Esophagus muscularis mucosa (tissue), 4 donors: ENCODE measurements at regions not wholly inside any gene's neighbourhood (a gene's known extent, or its start where the extent isn't known, plus 50 kb on each side); places are given as distances from the start of the nearest gene placed in this dataset.

Experiments used
- DNase-seq: peaks from one replicate; pipeline ENCODE4 v3.0.0-alpha.2; 2017; ENCODE audit errors: extremely low spot score
- H3K27ac ChIP-seq, 4 donors: fragments of 200-600 bp; sonication (generic); replicated peaks in 1 of 4; 1 replicate in 3 of 4; 2 replicates in 1 of 4; pipeline ENCODE4 v1.5.1; 2016 to 2019; ENCODE audit warnings: mild to moderate bottlenecking in 1 of 4
- H3K27me3 ChIP-seq, 4 donors: fragments of 200-600 bp; sonication (generic); one replicate each; pipeline versions ENCODE4 v1.5.1 to v1.6.0; 2016 to 2019
- H3K36me3 ChIP-seq, 4 donors: fragments of 200-600 bp; sonication (generic); one replicate each; pipeline ENCODE4 v1.5.1; 2016 to 2019
- H3K4me1 ChIP-seq, 4 donors: fragments of 200-600 bp; sonication (generic); one replicate each; pipeline ENCODE4 v1.5.1; 2016 to 2019
- H3K4me3 ChIP-seq, 4 donors: fragments of 200-600 bp; sonication (generic); 1 replicate in 2 of 4; 2 replicates in 2 of 4; pipeline ENCODE4 v1.5.1; 2016 to 2019; ENCODE audit warnings: mild to moderate bottlenecking in 4 of 4, moderate library complexity in 1 of 4
- H3K9me3 ChIP-seq, 4 donors: fragments of 200-600 bp; sonication (generic); 1 replicate in 3 of 4; 2 replicates in 1 of 4; pipeline ENCODE4 v1.5.1; 2016 to 2019
- EP300 ChIP-seq: sonication (generic); formaldehyde crosslinking; IDR thresholded peaks from one replicate; pipeline ENCODE4 v1.6.1; 2017; ENCODE audit warnings: antibody characterized with exemption
- POLR2A ChIP-seq: fragments of 450-650 bp; IDR thresholded peaks from one replicate; pipeline ENCODE4 v1.6.1; 2017; ENCODE audit warnings: antibody characterized with exemption, moderate library complexity, mild to moderate bottlenecking, low read depth
- POLR2AphosphoS5 ChIP-seq, 2 donors: sonication (generic); formaldehyde crosslinking; IDR thresholded peaks; one replicate each; pipeline ENCODE4 v1.6.1; 2017; ENCODE audit warnings: antibody characterized with exemption in 2 of 2
- WGBS: methylation state at CpG from one replicate; pipeline ENCODE4 v1.1.5; 2018; 5-methylcytosine and 5-hydroxymethylcytosine counted together
- intact Hi-C: fragments of 100-400 bp; cut with DNase I; formaldehyde crosslinking; loops from one replicate; pipeline ENCODE4 v1.15.1; 2023
- TF ChIP-seq, protein P1 (sequence below), 3 experiments: fragments of 200-600 bp in 2 of 3; fragments of 450-650 bp in 1 of 3; sonication (generic) in 2 of 3; IDR thresholded peaks; one replicate each; pipeline ENCODE4 v1.5.1; 2017 to 2019; ENCODE audit warnings: antibody characterized with exemption in 3 of 3, mild to moderate bottlenecking in 2 of 3, moderate library complexity in 1 of 3

DNA sequence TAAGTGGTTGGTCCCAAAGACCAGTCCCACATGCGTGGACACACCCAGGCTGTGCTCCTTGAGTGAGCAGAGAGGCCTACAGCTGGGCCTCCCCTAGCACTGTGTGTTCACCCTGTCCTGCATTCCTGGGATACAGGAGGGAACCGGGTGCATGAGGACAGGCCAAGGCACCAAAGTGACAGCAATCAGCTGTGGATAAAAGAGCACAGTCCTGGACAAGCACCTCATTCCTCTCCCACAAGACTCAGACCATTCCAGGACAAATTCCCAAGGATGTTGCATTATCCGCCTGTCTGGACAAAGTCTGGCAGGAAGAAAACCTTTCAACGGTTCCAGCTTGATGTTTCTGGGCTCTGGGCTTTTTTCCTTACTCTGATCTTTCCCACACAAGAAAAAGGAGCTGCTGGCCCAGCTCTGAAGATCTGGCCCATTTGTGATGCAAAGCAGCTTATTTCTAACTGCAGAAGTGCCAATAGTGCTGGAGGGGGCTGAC, 273.2 kb downstream of the ENC1 start:
- peak overlapping the region in 3 of 4 donors; percentile 23 to 63 (median 23) for H3K27ac ChIP-seq
- 57% methylated on average over 3 of the region's 4 CpGs for WGBS

DNA sequence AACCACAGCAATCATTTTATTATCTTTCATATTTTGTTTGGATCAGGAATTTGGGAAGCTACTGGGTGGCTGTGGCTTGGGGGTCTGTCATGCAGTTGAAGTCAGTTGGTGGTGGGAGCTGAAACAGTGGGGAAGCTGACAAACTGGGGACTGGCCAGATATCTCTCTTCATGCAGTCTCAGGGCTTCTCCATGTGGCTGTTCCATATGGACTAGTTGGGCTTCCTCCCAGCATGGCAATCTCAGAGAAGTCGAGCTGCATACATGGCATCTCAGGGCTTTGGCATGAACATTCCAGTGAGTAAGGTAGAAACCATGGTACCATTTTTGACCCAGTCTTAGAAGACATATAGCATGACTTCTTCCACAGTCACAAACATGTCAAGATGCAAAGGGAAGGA, 274.8 kb downstream of the ENC1 start:
- Histone ChIP-seq H3K27ac (no peak overlapping the region), H3K36me3 (no peaks in the 10 kb centered on the region), H3K4me3 (no peak overlapping the region), H3K27me3 (no peaks in the 10 kb centered on the region), H3K9me3 (peaks cover 0 to 10% (median 0%) of the 10 kb centered on the region in 4 donors), H3K4me1 (peaks cover 0 to 11% (median 7%) of the 10 kb centered on the region in 4 donors)
- 91% methylated on average over 1 of the region's 1 CpG for WGBS
- intact Hi-C loops: no loop called here
- no peak for TF ChIP-seq POLR2A
- TF ChIP-seq POLR2AphosphoS5 (IDR thresholded peaks at IDR 0.05): no peak
- TF ChIP-seq, protein P1, sequence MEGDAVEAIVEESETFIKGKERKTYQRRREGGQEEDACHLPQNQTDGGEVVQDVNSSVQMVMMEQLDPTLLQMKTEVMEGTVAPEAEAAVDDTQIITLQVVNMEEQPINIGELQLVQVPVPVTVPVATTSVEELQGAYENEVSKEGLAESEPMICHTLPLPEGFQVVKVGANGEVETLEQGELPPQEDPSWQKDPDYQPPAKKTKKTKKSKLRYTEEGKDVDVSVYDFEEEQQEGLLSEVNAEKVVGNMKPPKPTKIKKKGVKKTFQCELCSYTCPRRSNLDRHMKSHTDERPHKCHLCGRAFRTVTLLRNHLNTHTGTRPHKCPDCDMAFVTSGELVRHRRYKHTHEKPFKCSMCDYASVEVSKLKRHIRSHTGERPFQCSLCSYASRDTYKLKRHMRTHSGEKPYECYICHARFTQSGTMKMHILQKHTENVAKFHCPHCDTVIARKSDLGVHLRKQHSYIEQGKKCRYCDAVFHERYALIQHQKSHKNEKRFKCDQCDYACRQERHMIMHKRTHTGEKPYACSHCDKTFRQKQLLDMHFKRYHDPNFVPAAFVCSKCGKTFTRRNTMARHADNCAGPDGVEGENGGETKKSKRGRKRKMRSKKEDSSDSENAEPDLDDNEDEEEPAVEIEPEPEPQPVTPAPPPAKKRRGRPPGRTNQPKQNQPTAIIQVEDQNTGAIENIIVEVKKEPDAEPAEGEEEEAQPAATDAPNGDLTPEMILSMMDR (IDR thresholded peaks at IDR 0.05): no peak
- no peak for TF ChIP-seq EP300
- no peak for DNase-seq

More for the DNA sequence above, 273.2 kb downstream of the ENC1 start:
- no peaks in the 10 kb centered on the region for H3K27me3 ChIP-seq
- peaks cover 0 to 10% (median 0%) of the 10 kb centered on the region in 4 donors for H3K9me3 ChIP-seq
- peaks cover 0 to 13% (median 7%) of the 10 kb centered on the region in 4 donors for H3K4me1 ChIP-seq
- TF ChIP-seq POLR2AphosphoS5 (IDR thresholded peaks at IDR 0.05) (peak in 1 of 2 donors; percentile 17), POLR2A (no peak), EP300 (no peak)
- TF ChIP-seq, protein P1 (IDR thresholded peaks at IDR 0.05): no peak
- H3K36me3 ChIP-seq: no peaks in the 10 kb centered on the region
- intact Hi-C loops: no loop called here
- no peak overlapping the region for H3K4me3 ChIP-seq
- peak; percentile 92 for DNase-seq

DNA sequence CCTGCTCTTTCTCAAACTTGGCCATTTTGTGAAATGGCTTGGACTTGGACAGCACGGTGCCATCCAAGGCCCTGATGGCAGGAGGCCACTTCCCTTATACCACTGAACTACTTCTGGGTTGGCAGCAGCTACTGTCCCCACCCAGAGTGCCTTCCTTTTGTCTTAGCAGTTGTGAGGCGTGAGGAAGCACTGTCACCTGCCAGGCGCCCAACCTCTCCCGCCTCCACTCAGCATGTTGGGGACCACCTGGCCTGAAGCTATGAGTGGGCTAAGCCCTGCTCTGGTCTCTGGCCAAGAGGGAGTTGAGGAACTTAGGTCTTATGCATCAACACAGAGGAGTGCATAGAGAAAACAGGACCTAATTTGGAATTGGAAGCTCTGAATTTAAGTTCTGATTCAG, 276.0 kb downstream of the ENC1 start:
- intact Hi-C loops: no loop called here
- H3K27ac ChIP-seq: no peak overlapping the region
- 93% methylated on average over 4 of the region's 4 CpGs for WGBS

DNA sequence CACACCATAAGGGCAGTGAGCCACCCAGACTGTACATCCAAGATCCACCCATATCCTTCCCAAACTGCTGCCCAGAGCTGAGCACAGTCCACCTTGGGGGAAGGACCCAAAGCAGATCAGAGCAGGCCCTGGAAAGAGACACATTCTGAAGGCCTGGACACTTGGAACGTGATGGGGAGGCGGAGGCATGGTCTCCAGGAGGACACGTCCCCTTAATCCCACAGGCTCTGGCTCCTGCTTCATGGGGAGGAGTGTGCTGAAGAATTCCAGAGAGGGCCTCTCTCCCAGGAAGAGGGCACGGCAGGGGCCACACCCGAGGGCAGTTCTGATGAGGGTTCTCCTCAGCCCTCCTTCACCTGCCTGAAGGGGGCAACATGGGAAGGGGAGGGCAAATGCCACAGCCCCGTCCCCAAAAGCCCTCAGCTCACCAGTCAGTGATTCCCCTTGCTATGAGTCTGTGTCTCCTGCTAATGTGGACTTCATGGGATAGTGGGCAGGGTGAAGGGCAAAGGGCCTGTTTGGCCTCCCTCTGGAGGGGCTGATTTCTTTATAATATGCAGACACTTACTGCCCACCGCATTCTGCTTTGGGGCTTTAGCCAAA, 276.8 kb downstream of the ENC1 start:
- H3K4me3 ChIP-seq: no peak overlapping the region
- H3K9me3 ChIP-seq: peaks cover 0 to 10% (median 0%) of the 10 kb centered on the region in 4 donors
- no peak overlapping the region for H3K27ac ChIP-seq
- no peaks in the 10 kb centered on the region for H3K36me3 ChIP-seq
- intact Hi-C loops: no loop called here
- no peaks in the 10 kb centered on the region for H3K27me3 ChIP-seq
- H3K4me1 ChIP-seq: peaks cover 0 to 7% (median 3%) of the 10 kb centered on the region in 4 donors
- 100% methylated on average over 2 of the region's 7 CpGs for WGBS
- DNase-seq: peak; percentile 66
- TF ChIP-seq EP300: no peak
- no peak for TF ChIP-seq POLR2A
- TF ChIP-seq POLR2AphosphoS5 (IDR thresholded peaks at IDR 0.05): no peak
- TF ChIP-seq, protein P1 (IDR thresholded peaks at IDR 0.05): no peak

More for the DNA sequence above, 276.0 kb downstream of the ENC1 start:
- Histone ChIP-seq H3K4me1 (peaks cover 0 to 9% (median 3%) of the 10 kb centered on the region in 4 donors), H3K36me3 (no peaks in the 10 kb centered on the region), H3K4me3 (no peak overlapping the region), H3K9me3 (peaks cover 0 to 10% (median 0%) of the 10 kb centered on the region in 4 donors), H3K27me3 (no peaks in the 10 kb centered on the region)
- TF ChIP-seq, protein P1 (IDR thresholded peaks at IDR 0.05): no peak
- TF ChIP-seq POLR2A (no peak), EP300 (no peak), POLR2AphosphoS5 (IDR thresholded peaks at IDR 0.05) (no peak)
- DNase-seq: peak; percentile 74
